ENCODE measurements at regions not wholly inside any gene's neighbourhood (a gene's known extent, or its start where the extent isn't known, plus 50 kb on each side); places are given as distances from the start of the nearest gene placed in this dataset.

GRCh38 chr12:24480766-24481449 is 468.0 kb downstream of the BCAT1 start:
- H3K79me2 ChIP-seq (ENCODE audit: control insufficient read depth, insufficient read depth, low read length), result no peaks in the 10 kb centered on the region
- no peak overlapping the region for H3K4me2 ChIP-seq (ENCODE audit: control insufficient read depth, extremely low read depth, insufficient read depth, low read depth, low read length)
- H3K9me3 ChIP-seq (ENCODE audit: control insufficient read depth, low read depth, low read length), result no peaks in the 10 kb centered on the region
- no peak overlapping the region for H3K4me3 ChIP-seq (ENCODE audit: control insufficient read depth in 2 of 3, extremely low read depth in 1 of 3, insufficient read depth in 2 of 3, low read depth in 1 of 3, low read length in 3 of 3)
- H2AFZ ChIP-seq (ENCODE audit: control insufficient read depth, low read length), result no peak overlapping the region
- H3K9ac ChIP-seq (ENCODE audit: control insufficient read depth, extremely low read depth, insufficient read depth, low read length), result no peak overlapping the region
- TF ChIP-seq CTCF (optimal IDR thresholded peaks at IDR 0.05 in 1 of 3, IDR thresholded peaks at IDR 0.05 in 1 of 3, conservative IDR thresholded peaks at IDR 0.05 in 1 of 3; ENCODE audit: extremely low read depth in 1 of 3, insufficient read depth in 2 of 3, low read length in 3 of 3), result no peak
- no peak for TF ChIP-seq EZH2 (IDR thresholded peaks at IDR 0.05; ENCODE audit: low read length)
- no peak overlapping the region for H3K27ac ChIP-seq (ENCODE audit: control insufficient read depth, insufficient read depth, low read length)
- H3K9me1 ChIP-seq (ENCODE audit: control insufficient read depth, extremely low read depth, insufficient read depth, low read length), result no peaks in the 10 kb centered on the region
- H3K4me1 ChIP-seq (ENCODE audit: control insufficient read depth, extremely low read depth, insufficient read depth, low read length), result peaks cover 12% of the 10 kb centered on the region
- dilution Hi-C loops (cut with MboI; ENCODE audit: extremely low pct_ligation_motif_present, low sequenced_read_pairs), result no loop called here
- no peaks in the 10 kb centered on the region for H4K20me1 ChIP-seq (ENCODE audit: control insufficient read depth, extremely low read depth, insufficient read depth, low read length)
- FAIRE-seq (no peak), DNase-seq (ENCODE audit: low read depth, low spot score) (no peak)
- no peaks in the 10 kb centered on the region for H3K27me3 ChIP-seq (ENCODE audit: control insufficient read depth, extremely low read depth, insufficient read depth, low read length)
- H3K36me3 ChIP-seq (ENCODE audit: control insufficient read depth in 2 of 2, extremely low read depth in 1 of 2, insufficient read depth in 2 of 2, low read length in 2 of 2), result no peaks in the 10 kb centered on the region

- no peaks in the 10 kb centered on the region for H3K27me3 ChIP-seq (ENCODE audit: control insufficient read depth, extremely low read depth, insufficient read depth, low read length)
- H3K9ac ChIP-seq (ENCODE audit: control insufficient read depth, extremely low read depth, insufficient read depth, low read length), result no peak overlapping the region
- H3K4me3 ChIP-seq (ENCODE audit: control insufficient read depth in 2 of 3, extremely low read depth in 1 of 3, insufficient read depth in 2 of 3, low read depth in 1 of 3, low read length in 3 of 3), result no peak overlapping the region
- no peak overlapping the region for H3K27ac ChIP-seq (ENCODE audit: control insufficient read depth, insufficient read depth, low read length)
- peak overlapping the region; percentile 32 for H3K4me2 ChIP-seq (ENCODE audit: control insufficient read depth, extremely low read depth, insufficient read depth, low read depth, low read length)
- H3K9me3 ChIP-seq (ENCODE audit: control insufficient read depth, low read depth, low read length), result no peaks in the 10 kb centered on the region
- peaks cover 12% of the 10 kb centered on the region for H3K4me1 ChIP-seq (ENCODE audit: control insufficient read depth, extremely low read depth, insufficient read depth, low read length)
- no peaks in the 10 kb centered on the region for H3K36me3 ChIP-seq (ENCODE audit: control insufficient read depth in 2 of 2, extremely low read depth in 1 of 2, insufficient read depth in 2 of 2, low read length in 2 of 2)
- H2AFZ ChIP-seq (ENCODE audit: control insufficient read depth, low read length), result no peak overlapping the region
- no peaks in the 10 kb centered on the region for H3K79me2 ChIP-seq (ENCODE audit: control insufficient read depth, insufficient read depth, low read length)
- DNase-seq (ENCODE audit: low read depth, low spot score) (no peak), FAIRE-seq (no peak)
- H4K20me1 ChIP-seq (ENCODE audit: control insufficient read depth, extremely low read depth, insufficient read depth, low read length), result no peaks in the 10 kb centered on the region
- dilution Hi-C loops (cut with MboI; ENCODE audit: extremely low pct_ligation_motif_present, low sequenced_read_pairs), result no loop called here
- H3K9me1 ChIP-seq (ENCODE audit: control insufficient read depth, extremely low read depth, insufficient read depth, low read length), result no peaks in the 10 kb centered on the region
- TF ChIP-seq EZH2 (IDR thresholded peaks at IDR 0.05; ENCODE audit: low read length) (no peak), CTCF (optimal IDR thresholded peaks at IDR 0.05 in 1 of 3, IDR thresholded peaks at IDR 0.05 in 1 of 3, conservative IDR thresholded peaks at IDR 0.05 in 1 of 3; ENCODE audit: extremely low read depth in 1 of 3, insufficient read depth in 2 of 3, low read length in 3 of 3) (no peak)
Observed at GRCh38 chr12:24479131-24479530, 469.8 kb downstream of the BCAT1 start.

All from keratinocyte (primary cell).